PC-9 (cell line): ENCODE measurements at regions not wholly inside any gene's neighbourhood (a gene's known extent, or its start where the extent isn't known, plus 50 kb on each side); places are given as distances from the start of the nearest gene placed in this dataset.

Experiments used
- CTCF ChIP-seq: fragments of 200-600 bp; sonication (generic); conservative IDR thresholded peaks from 2 replicates; pipeline ENCODE4 v1.6.1; 2017; ENCODE audit warnings: mixed run types, antibody characterized with exemption, mild to moderate bottlenecking, moderate library complexity
- EZH2 ChIP-seq: fragments of 200-600 bp; sonication (generic); IDR thresholded peaks from 2 replicates; pipeline ENCODE4 v1.8.0; 2017; ENCODE audit warnings: antibody characterized with exemption, low read depth

DNA sequence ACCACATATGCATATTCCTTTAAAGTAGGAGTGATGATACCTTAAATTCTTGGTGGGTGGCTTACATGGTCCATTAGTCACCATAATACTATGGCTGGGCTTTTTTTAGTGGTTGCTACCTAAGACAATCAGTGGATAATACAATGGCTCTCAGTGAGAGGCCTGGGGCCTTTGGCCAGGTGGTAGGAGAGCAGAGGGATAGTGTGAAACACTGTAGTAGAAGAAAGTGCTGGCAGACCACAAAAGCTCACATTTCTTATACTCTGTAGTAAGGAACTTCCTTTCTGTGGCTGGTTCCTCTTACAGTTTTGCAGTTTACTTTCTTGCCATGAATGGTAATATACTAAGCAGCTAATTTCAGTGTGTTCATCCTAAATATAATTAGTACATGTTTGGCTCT lies 583.5 kb downstream of the XIRP2 start:
- TF ChIP-seq CTCF = no peak
- no peak for TF ChIP-seq EZH2
